Hepatocyte (in vitro differentiated cells): ENCODE measurements at regions not wholly inside any gene's neighbourhood (a gene's known extent, or its start where the extent isn't known, plus 50 kb on each side); places are given as distances from the start of the nearest gene placed in this dataset.

Experiments used
- DNase-seq: peaks from one replicate; pipeline ENCODE4 v3.0.0-alpha.2; 2016; ENCODE audit warnings: low spot score
- H2AFZ ChIP-seq: fragments of 200-600 bp; sonication (generic); 2 replicates; pipeline ENCODE4 v1.6.0; 2016; ENCODE audit warnings: antibody characterized with exemption, mild to moderate bottlenecking
- H3K27ac ChIP-seq: fragments of 200-600 bp; sonication (generic); 2 replicates; pipeline ENCODE4 v1.5.1; 2016; ENCODE audit warnings: mild to moderate bottlenecking
- H3K27me3 ChIP-seq: fragments of 200-600 bp; sonication (generic); 2 replicates; pipeline ENCODE4 v1.6.1; 2016
- H3K36me3 ChIP-seq: fragments of 200-600 bp; sonication (generic); replicated peaks from 2 replicates; pipeline ENCODE4 v1.5.1; 2016; ENCODE audit warnings: low read depth; ENCODE audit not compliant: insufficient read depth
- H3K4me1 ChIP-seq: fragments of 200-600 bp; sonication (generic); 2 replicates; pipeline ENCODE4 v1.5.1; 2016; ENCODE audit warnings: mild to moderate bottlenecking, moderate library complexity; ENCODE audit not compliant: insufficient read depth
- H3K4me2 ChIP-seq: fragments of 200-600 bp; sonication (generic); 2 replicates; pipeline ENCODE4 v1.6.0; 2016
- H3K4me3 ChIP-seq: fragments of 200-600 bp; sonication (generic); 2 replicates; pipeline ENCODE4 v1.5.1; 2016; ENCODE audit warnings: mild to moderate bottlenecking
- H3K79me2 ChIP-seq: fragments of 200-600 bp; sonication (generic); 2 replicates; pipeline ENCODE4 v1.6.0; 2017; ENCODE audit warnings: mild to moderate bottlenecking
- H3K9me2 ChIP-seq: fragments of 200-600 bp; sonication (generic); replicated peaks from 2 replicates; pipeline ENCODE4 v1.6.0; 2017; ENCODE audit warnings: mild to moderate bottlenecking; ENCODE audit not compliant: insufficient read depth
- H3K9me3 ChIP-seq: fragments of 200-600 bp; sonication (generic); 2 replicates; pipeline ENCODE4 v1.5.1; 2016; ENCODE audit warnings: low read depth, mild to moderate bottlenecking
- H4K20me1 ChIP-seq: fragments of 200-600 bp; sonication (generic); 2 replicates; pipeline ENCODE4 v1.6.0; 2016; ENCODE audit warnings: mild to moderate bottlenecking; ENCODE audit not compliant: insufficient read depth, poor library complexity, severe bottlenecking
- CTCF ChIP-seq: fragments of 200-600 bp; sonication (generic); IDR thresholded peaks from 2 replicates; pipeline ENCODE4 v1.5.1; 2016; ENCODE audit warnings: antibody characterized with exemption, mild to moderate bottlenecking; ENCODE audit not compliant: poor library complexity
- EZH2 ChIP-seq: fragments of 200-600 bp; sonication (generic); IDR thresholded peaks from 2 replicates; pipeline ENCODE4 v1.6.1; 2016; ENCODE audit warnings: antibody characterized with exemption, mild to moderate bottlenecking, borderline replicate concordance
- EZH2phosphoT487 ChIP-seq: fragments of 200-600 bp; sonication (generic); IDR thresholded peaks from one replicate; pipeline ENCODE4 v1.6.1; 2018; ENCODE audit warnings: antibody characterized with exemption, mild to moderate bottlenecking, low read depth, moderate library complexity; ENCODE audit not compliant: unreplicated experiment, severe bottlenecking
- WGBS: methylation state at CpG from one replicate; pipeline ENCODE4 v1.1.6; 2016; ENCODE audit warnings: low lambda C conversion rate; ENCODE audit errors: missing lambda C conversion rate; 5-methylcytosine and 5-hydroxymethylcytosine counted together

- H3K9me3 ChIP-seq = no peaks in the 10 kb centered on the region
- H3K4me3 ChIP-seq = no peak overlapping the region
- H3K79me2 ChIP-seq = no peaks in the 10 kb centered on the region
- no peak overlapping the region for H3K4me2 ChIP-seq
- no peaks in the 10 kb centered on the region for H4K20me1 ChIP-seq
- no peak overlapping the region for H3K27ac ChIP-seq
- no peak overlapping the region for H2AFZ ChIP-seq
- no peaks in the 10 kb centered on the region for H3K4me1 ChIP-seq
- no peak for TF ChIP-seq EZH2
- H3K9me2 ChIP-seq = no peaks in the 10 kb centered on the region
- H3K27me3 ChIP-seq = no peaks in the 10 kb centered on the region
- H3K36me3 ChIP-seq = no peaks in the 10 kb centered on the region
- no peak for DNase-seq
These were observed 993.0 kb upstream of the LCORL start for GRCh38 chr4:19014594-19014993.

GRCh38 chr4:19010761-19011160 is 989.2 kb upstream of the LCORL start:
- no peaks in the 10 kb centered on the region for H3K79me2 ChIP-seq
- no peak overlapping the region for H3K4me2 ChIP-seq
- no peak overlapping the region for H2AFZ ChIP-seq
- no peaks in the 10 kb centered on the region for H3K4me1 ChIP-seq
- no peaks in the 10 kb centered on the region for H3K9me3 ChIP-seq
- WGBS = 35% methylated on average over 3 of the region's 3 CpGs
- H4K20me1 ChIP-seq = no peaks in the 10 kb centered on the region
- H3K36me3 ChIP-seq = no peaks in the 10 kb centered on the region
- DNase-seq = no peak
- no peak overlapping the region for H3K4me3 ChIP-seq
- H3K27ac ChIP-seq = no peak overlapping the region
- H3K27me3 ChIP-seq = no peaks in the 10 kb centered on the region
- TF ChIP-seq EZH2phosphoT487 = no peak
- no peak for TF ChIP-seq CTCF
- no peaks in the 10 kb centered on the region for H3K9me2 ChIP-seq

GRCh38 chr4:19009881-19010280 is 988.3 kb upstream of the LCORL start:
- Histone ChIP-seq H3K79me2 (no peaks in the 10 kb centered on the region), H3K36me3 (no peaks in the 10 kb centered on the region), H3K27ac (no peak overlapping the region), H3K4me3 (no peak overlapping the region), H4K20me1 (no peaks in the 10 kb centered on the region), H2AFZ (no peak overlapping the region), H3K4me2 (no peak overlapping the region), H3K9me2 (no peaks in the 10 kb centered on the region), H3K27me3 (no peaks in the 10 kb centered on the region), H3K4me1 (no peaks in the 10 kb centered on the region), H3K9me3 (no peaks in the 10 kb centered on the region)
- no peak for DNase-seq
- WGBS = 46% methylated on average over 2 of the region's 2 CpGs
- TF ChIP-seq CTCF = no peak
- no peak for TF ChIP-seq EZH2
- no peak for TF ChIP-seq EZH2phosphoT487

GRCh38 chr4:19005211-19005610 is 983.7 kb upstream of the LCORL start:
- Histone ChIP-seq H3K27me3 (no peaks in the 10 kb centered on the region), H3K36me3 (no peaks in the 10 kb centered on the region), H3K9me3 (no peaks in the 10 kb centered on the region), H3K79me2 (no peaks in the 10 kb centered on the region), H3K27ac (no peak overlapping the region), H3K9me2 (no peaks in the 10 kb centered on the region), H3K4me2 (no peak overlapping the region), H4K20me1 (no peaks in the 10 kb centered on the region), H2AFZ (no peak overlapping the region), H3K4me3 (no peak overlapping the region), H3K4me1 (no peaks in the 10 kb centered on the region)
- DNase-seq = peak; percentile 37
- 25% methylated on average over 1 of the region's 1 CpG for WGBS
- TF ChIP-seq EZH2 (no peak), EZH2phosphoT487 (no peak), CTCF (no peak)
